HG03378 (cell line): ENCODE measurements at regions not wholly inside any gene's neighbourhood (a gene's known extent, or its start where the extent isn't known, plus 50 kb on each side); places are given as distances from the start of the nearest gene placed in this dataset.
A peak's percentile ranks its signal among the peaks of the same experiment; 100 is the strongest.
"Not testable (repeated sequence)": the region's sequence is repeated elsewhere in the genome, so short reads cannot be mapped to it uniquely, and the experiment has no call there.

Experiments
- ATAC-seq: cut with Tn5 transposase; IDR thresholded peaks from one replicate; pipeline ENCODE4 v1.9.1; 2021; ENCODE audit warnings: mild to moderate bottlenecking, moderate library complexity; ENCODE audit not compliant: unreplicated experiment

DNA sequence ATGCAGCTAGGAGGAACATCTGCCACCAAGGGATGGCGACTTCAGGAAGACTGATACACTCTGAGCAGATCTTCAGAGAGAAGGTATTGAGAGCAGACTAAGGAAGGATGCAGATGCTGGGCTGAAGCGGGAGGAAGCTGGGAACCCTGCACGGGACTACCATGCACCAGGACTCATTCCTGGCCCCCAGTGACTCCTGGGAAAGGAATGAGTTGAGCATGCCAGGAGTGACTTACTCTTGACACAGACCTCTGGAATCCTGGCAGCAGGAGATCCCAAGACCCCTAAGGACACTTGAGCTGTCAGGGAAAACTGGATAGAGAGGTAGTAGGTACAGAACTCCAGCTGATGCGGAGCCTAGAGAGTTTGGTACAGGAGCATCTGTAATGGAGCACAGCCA lies 336.1 kb downstream of the RPS29 start:
- ATAC-seq: no peak

- ATAC-seq: peak; percentile 73
These were observed 337.2 kb downstream of the RPS29 start for GRCh38 chr14:49249022-49249421.

DNA sequence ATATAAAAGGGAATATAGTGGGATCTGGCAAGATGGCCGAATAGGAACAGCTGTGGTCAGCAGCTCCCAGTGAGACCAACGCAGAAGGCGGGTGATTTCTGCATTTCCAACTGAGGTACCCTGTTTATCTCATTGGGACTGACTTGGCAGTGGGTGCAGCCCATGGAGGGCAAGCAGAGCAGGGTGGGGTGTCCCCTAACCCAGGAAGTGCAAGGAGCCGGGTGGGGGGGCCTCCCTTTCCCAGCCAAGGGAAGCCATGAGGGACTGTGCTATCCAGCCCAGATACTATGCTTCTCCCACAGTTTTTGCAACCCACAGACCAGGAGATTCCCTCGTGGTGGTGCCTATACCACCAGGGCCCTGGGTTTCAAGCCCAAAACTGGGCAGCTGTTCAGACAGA lies 342.4 kb downstream of the RPS29 start:
- not testable (repeated sequence) for ATAC-seq

DNA sequence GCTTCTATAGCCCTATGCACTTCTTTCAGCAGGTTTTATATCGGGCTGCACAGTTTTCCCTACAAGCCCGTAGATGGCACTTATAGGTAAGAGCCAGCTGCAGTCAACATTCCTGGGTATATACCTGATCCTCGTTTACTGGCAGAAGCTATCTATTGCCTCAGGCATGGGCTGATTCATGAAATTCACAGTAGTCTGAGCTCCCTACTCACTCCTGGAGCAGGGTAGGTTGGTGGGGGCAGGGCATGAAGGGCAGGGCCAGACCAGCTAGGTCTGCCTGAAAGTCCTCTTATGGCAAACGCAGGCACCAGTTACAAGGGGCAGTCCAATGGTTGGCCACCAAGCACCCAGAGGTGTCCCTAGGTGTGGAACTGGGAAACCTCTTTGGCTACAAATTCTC lies 345.8 kb downstream of the RPS29 start:
- ATAC-seq: no peak

GRCh38 chr14:49228552-49228951 lies 357.6 kb downstream of the RPS29 start:
- ATAC-seq: no peak

GRCh38 chr14:49221316-49221715 lies 364.9 kb downstream of the RPS29 start:
- ATAC-seq: no peak

DNA sequence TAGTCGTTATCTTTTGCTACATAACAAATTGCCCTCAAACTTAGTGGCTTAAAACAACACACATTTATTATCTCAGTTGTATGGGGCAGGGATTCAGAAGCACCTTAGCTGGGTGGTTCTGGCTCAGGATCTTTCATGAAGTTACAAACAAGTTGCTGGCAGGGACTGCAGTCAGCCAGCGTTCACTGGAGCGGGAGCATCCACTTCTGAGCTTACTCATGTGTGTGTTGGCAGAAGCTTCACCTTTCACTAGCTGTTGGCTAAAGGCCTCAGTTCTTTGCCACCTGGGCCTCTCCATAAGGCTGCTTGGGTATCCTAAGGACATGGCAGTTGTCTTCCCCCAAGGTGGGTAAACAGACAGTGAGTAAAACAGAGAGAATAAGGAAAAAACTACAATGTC lies 365.7 kb downstream of the RPS29 start:
- no peak for ATAC-seq

DNA sequence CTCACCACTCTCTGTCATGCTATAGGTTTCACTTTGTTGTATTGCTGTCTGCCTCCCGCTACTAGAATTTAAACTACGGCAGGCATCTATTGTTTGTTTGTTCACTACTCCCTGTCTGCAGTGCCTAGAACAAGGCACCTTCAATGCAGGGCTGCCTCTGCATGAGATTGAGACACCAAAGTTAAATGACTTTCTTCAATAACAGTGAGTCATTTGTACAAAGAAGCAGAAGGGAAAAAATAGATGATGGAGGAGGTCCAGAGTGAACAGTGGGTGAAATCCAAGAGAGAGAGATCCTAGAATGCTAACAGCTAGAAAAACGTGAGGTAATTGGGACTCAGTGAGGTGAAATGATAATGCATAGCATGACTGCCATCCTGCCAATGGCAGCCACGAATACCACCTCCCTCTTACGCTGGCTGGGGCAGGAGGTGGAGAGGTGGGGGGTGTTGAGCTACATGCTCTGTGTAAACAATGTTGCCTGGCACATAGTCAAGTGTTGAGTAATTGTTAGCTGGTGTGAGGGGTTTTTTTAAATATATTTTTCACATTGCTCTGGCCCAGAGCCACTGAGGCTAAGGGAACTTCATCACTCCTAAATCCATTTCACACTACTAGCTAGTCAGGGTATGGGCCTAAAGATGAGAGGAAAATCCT lies 367.6 kb downstream of the RPS29 start:
- no peak for ATAC-seq

DNA sequence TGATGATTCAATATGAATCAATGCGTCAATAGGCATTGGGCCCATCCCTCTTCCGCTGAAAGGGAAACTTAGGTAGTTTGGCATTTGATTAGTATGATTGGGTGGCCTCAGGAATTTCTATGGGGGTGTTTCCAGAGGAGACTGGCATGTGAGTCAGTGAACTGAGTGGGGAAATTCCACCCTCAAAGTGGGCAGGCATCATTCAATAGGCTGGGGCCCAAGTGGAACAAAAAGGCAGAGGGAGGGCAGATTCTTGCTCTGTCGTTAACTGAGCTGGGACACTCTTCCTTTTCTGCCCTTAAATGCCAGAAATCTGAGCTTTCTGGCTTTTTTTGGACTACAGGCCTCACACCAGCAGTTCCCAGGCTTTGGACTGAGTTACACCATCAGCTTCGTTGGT lies 373.5 kb downstream of the RPS29 start:
- ATAC-seq: no peak

GRCh38 chr14:49209416-49209815 lies 376.8 kb downstream of the RPS29 start:
- no peak for ATAC-seq

DNA sequence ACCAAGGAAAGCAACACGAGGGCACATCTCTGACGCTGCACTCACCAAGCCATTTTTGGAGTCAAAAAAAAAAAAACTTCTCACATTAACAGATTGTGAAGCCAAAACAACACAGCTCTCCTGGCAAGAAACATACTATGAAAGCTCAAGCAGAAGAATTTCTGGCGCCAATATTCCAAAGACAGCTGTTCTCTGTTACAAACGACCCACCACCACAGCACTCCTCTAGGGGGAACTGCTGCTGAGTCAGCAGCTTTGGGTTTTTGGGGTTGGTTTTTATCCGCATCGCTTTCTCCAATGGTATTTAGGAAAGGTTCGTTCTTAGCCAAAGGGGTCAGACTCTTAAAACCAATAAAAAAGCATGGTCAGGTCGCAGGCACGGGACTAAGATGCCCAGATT lies 379.4 kb downstream of the RPS29 start:
- no peak for ATAC-seq

- no peak for ATAC-seq
These were observed 382.5 kb downstream of the RPS29 start for GRCh38 chr14:49203676-49204075.

DNA sequence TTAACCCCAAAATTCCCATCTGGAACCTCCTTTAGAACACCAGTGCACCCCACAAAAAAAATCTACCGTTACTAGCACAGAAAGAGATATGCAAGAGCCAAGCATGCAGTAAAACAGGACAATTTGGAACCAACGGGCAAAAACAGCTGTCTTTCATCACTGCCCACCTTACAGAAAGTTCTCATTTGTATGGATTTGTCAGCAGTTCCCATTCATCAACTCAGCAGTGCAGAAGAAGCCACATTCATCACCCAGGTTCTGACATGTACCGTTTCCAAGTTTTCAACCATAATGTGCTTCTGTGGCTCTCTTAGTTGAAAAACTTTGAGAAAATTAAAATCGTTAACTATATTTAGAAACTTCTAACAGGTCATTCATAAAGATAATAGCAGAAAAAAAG lies 387.0 kb downstream of the RPS29 start:
- ATAC-seq: no peak

DNA sequence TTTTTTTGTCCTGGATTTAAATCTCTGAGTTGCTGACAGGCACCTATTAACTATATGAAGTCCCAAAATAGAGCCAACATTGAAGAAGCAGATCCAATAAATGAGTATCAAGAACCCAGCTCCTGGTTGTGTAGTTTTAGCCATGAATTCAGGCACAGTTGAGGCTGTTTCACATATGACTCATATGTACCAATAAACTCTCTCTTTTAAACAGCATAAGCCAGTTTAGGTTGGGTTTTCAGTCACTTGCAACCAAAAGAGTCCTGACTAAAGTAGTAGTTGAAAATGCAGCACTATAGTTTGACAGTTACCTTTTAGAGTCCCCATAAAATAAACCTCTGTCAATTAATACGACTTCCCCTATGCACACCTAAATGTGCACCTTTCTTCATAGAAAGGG lies 389.9 kb downstream of the RPS29 start:
- no peak for ATAC-seq

DNA sequence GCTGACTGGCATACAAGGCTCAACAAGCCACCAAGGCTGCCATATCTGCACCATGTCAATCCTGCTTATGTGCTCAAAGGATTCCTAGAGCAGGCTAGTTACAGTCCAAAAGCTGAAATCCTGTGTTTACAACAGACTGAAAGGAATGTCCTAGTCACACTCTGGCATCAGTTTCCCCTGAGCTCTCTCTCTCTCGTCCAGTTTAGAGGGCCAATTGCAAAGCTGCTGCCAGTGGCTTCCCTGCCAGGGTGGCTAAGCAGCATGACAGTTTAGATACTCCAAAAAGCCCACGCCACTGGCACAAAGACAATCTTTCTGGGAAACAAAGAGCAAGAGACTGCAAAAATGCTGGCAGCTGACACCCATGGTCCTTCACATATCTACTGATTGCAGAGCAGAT lies 392.1 kb downstream of the RPS29 start:
- no peak for ATAC-seq

DNA sequence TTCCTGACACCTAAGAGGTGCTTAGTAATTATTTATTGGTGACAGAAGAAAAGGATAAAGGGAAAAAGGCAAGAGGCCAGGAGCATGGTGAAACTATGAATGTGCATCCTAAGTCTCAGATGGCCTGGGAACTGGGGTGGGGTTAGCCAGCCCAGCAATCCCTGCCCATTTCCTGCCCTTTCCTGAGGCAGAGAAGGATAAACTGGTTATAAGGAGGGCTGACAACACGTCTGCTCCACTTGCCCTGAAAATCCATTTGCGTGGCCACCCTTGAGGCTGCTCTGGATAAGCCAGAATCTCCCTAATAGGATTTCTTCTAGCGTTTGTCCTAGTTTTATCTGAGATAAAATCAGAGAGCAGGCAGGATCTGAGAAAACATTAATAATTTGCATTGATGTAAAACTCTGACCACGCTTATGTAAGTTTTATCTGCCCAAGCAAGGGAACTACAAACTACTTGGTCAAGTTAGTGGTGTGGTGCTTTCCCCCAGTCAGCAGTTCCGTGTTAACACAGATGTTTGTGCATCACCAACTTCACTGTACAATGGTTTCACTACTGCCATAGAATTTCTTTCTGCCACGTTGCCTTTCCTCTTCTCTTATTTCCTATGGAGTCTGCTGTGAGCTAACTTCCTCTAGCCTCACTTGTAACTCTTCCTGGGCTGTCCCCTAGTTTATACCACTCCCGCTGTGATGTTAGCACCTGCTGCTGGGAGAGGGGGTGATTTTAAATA lies 392.7 kb downstream of the RPS29 start:
- ATAC-seq: peak; percentile 97

DNA sequence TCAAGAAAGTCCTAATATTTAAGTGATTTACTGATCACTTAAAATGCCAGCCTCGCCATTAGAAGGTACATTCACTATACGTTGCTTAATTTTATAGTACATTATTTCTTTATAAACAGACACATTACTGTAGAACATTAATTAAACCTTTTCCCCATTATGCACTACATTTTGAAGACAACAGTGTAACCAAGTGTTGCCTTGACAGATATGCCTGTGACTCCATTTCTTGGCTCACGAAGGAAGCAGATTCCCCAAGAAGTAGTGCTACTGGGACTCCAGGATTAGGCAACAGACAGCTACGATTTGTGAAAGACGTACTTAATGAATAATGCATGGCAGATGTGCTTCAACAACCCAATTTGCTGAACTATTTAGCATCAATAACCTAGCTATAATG lies 394.8 kb downstream of the RPS29 start:
- ATAC-seq: no peak

DNA sequence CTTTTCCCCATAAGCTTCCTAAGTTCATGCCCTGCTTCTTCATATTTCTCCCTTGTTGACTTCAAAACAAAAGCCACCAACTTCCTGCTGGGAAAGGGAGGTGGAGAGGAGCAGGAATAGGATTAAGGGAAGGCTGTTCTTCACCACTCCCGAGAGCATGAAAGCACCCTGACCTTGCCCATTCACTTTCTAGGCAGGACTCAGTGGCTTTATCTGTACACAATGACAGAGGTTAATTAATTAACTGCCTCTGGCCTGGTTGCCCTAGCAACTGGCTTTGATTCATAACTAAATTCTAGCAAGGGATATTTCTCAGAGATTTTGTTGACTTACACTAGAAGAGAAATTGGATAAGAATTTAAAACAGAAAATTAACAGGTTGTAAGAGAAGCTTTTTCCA lies 396.8 kb downstream of the RPS29 start:
- ATAC-seq: no peak

DNA sequence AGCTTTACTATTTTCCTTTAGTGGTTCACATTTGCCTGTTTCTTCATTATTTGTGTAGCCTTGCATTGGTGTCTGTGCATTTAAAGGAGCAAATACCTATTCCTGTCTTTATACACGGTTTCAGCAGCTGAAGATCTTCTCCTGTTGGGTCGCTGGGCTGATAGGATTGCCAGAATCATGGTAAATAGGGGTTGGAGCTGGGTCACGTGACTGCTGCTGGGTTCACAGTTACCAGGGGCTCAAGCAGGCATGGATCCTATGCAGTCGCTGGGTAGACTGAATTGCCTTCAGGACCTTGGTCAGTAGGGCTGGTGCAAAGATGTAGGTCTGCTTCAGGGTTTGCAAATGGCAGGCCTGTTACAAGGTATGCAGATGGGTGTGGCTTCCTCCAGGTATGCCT lies 398.4 kb downstream of the RPS29 start:
- no peak for ATAC-seq

DNA sequence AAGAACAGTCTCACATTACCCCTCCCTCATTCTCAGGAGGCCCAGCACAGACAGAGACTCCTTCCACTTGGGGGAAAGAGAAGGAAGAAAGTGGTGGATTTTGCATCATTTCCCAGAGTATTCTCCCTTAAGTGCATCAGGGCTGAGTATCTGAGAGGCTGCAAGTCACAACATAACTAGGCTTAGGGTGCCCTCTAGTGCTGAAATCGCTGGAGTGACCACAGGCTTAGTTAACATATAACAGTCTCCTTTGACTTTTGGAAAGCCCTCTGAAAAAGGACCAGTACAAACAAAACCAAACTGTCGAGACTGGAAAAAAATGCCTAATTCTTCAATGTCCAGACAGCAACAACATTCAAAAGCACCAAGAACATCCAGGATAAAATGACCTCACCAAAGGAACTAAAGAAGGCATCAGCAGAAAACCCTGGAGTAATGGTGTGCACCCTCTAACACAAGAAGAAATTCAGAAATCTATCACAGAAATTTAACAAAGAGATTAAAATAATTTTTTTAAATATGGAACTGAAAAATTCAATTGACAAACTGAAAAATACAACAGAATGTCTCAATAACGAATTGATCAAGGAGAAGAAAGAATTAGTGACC lies 412.3 kb downstream of the RPS29 start:
- peak; percentile 97 for ATAC-seq

DNA sequence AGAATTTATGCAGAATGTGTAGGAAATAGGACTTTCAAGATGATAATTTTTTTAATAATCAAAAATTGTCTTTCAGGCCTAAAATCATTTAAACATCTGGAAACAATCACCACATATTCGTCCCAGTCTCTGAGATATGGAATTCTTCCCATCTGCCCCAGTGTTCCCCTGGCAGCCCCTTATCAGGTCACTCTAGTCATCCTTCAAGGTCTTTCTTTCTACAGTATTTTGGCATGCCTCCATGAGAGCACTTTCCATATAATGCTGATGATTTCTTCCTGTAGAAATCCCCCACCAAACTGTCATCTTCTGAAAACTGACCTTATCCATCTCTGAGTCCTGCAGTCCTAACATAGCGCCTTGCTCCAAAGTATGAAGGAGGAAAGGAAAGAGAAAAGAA lies 422.1 kb downstream of the RPS29 start:
- no peak for ATAC-seq

GRCh38 chr14:49160983-49161382 lies 425.2 kb downstream of the RPS29 start:
- ATAC-seq: no peak
